Sigmoid colon (tissue), 6 donors: ENCODE measurements at regions not wholly inside any gene's neighbourhood (a gene's known extent, or its start where the extent isn't known, plus 50 kb on each side); places are given as distances from the start of the nearest gene placed in this dataset.

Experiments used
- DNase-seq: peaks from one replicate; pipeline ENCODE4 v3.0.0-alpha.2; 2019
- H3K27ac ChIP-seq, 4 donors: fragments of 200-600 bp; sonication (generic); one replicate each; pipeline ENCODE4 v1.5.1; 2016 to 2019; ENCODE audit warnings: mild to moderate bottlenecking in 1 of 4
- H3K27me3 ChIP-seq, 3 donors: fragments of 200-600 bp; sonication (generic); one replicate each; pipeline ENCODE4 v1.5.1; 2019; ENCODE audit warnings: mild to moderate bottlenecking in 1 of 3
- H3K36me3 ChIP-seq, 4 donors: fragments of 200-600 bp; sonication (generic); one replicate each; pipeline ENCODE4 v1.5.1; 2016 to 2019
- H3K4me1 ChIP-seq, 4 donors: fragments of 200-600 bp; sonication (generic); one replicate each; pipeline ENCODE4 v1.5.1; 2017 to 2019
- H3K4me3 ChIP-seq, 4 donors: fragments of 200-600 bp; sonication (generic); one replicate each; pipeline ENCODE4 v1.5.1; 2017 to 2019; ENCODE audit warnings: mild to moderate bottlenecking in 2 of 4, moderate library complexity in 1 of 4
- H3K9me3 ChIP-seq, 4 donors: fragments of 200-600 bp in 3 of 4; sonication (generic) in 3 of 4; one replicate each; pipeline versions ENCODE4 v1.5.1 to v1.6.1; 2013 to 2019
- CTCF ChIP-seq, 4 experiments: fragments of 450-650 bp in 3 of 4; fragments of 200-600 bp in 1 of 4; IDR thresholded peaks; one replicate each; pipeline ENCODE4 v1.5.1; 2016 to 2019; ENCODE audit warnings: antibody characterized with exemption in 4 of 4, mild to moderate bottlenecking in 3 of 4, moderate library complexity in 2 of 4
- EP300 ChIP-seq, 4 donors: sonication (generic); formaldehyde crosslinking; IDR thresholded peaks; one replicate each; pipeline ENCODE4 v1.6.1; 2017; ENCODE audit warnings: antibody characterized with exemption in 4 of 4
- POLR2A ChIP-seq, 2 donors: fragments of 450-650 bp; IDR thresholded peaks; one replicate each; pipeline ENCODE4 v1.6.1; 2016; ENCODE audit warnings: antibody characterized with exemption in 2 of 2, mild to moderate bottlenecking in 2 of 2, moderate library complexity in 2 of 2
- POLR2AphosphoS5 ChIP-seq, 4 donors: sonication (generic); formaldehyde crosslinking; IDR thresholded peaks; one replicate each; pipeline ENCODE4 v1.6.1; 2017; ENCODE audit warnings: antibody characterized with exemption in 4 of 4
- WGBS, 2 donors: extraction: QIAGEN DNeasy Blood & Tissue Kit; methylation state at CpG; one replicate each; pipeline ENCODE4 v1.1.7; 2013; 5-methylcytosine and 5-hydroxymethylcytosine counted together
- intact Hi-C: fragments of 100-400 bp; cut with DNase I; formaldehyde crosslinking; loops from one replicate; pipeline ENCODE4 v1.15.1; 2023
- donor health status: healthy with polysubstance abuse.
- donor health status: healthy.

GRCh38 chr12:116461060-116461459 lies 98.1 kb upstream of the MAP1LC3B2 start:
- intact Hi-C loops: no loop called here
- 97 to 98% methylated on average over 6 of the region's 6 CpGs for WGBS, 2 donors
- no peak overlapping the region for H3K4me3 ChIP-seq
- TF ChIP-seq CTCF (IDR thresholded peaks at IDR 0.05): no peak
- no peak for TF ChIP-seq POLR2AphosphoS5 (IDR thresholded peaks at IDR 0.05)
- TF ChIP-seq POLR2A (IDR thresholded peaks at IDR 0.05): no peak
- TF ChIP-seq EP300 (IDR thresholded peaks at IDR 0.05): no peak
- H3K27ac ChIP-seq: no peak overlapping the region
- no peaks in the 10 kb centered on the region for H3K27me3 ChIP-seq
- H3K9me3 ChIP-seq: no peaks in the 10 kb centered on the region
- H3K36me3 ChIP-seq: no peaks in the 10 kb centered on the region
- DNase-seq: no peak
- peaks cover 0 to 24% (median 20%) of the 10 kb centered on the region in 4 donors for H3K4me1 ChIP-seq

GRCh38 chr12:116463366-116463765 lies 95.8 kb upstream of the MAP1LC3B2 start:
- TF ChIP-seq EP300 (IDR thresholded peaks at IDR 0.05): no peak
- no peak for TF ChIP-seq CTCF (IDR thresholded peaks at IDR 0.05)
- TF ChIP-seq POLR2AphosphoS5 (IDR thresholded peaks at IDR 0.05): no peak
- TF ChIP-seq POLR2A (IDR thresholded peaks at IDR 0.05): no peak
- no peak overlapping the region for H3K27ac ChIP-seq
- no peaks in the 10 kb centered on the region for H3K9me3 ChIP-seq
- intact Hi-C loops: no loop called here
- WGBS, 2 donors: 97 to 98% methylated on average over 1 of the region's 1 CpG
- H3K4me1 ChIP-seq: peaks cover 0 to 11% (median 11%) of the 10 kb centered on the region in 4 donors
- H3K36me3 ChIP-seq: no peaks in the 10 kb centered on the region
- DNase-seq: no peak
- H3K27me3 ChIP-seq: no peaks in the 10 kb centered on the region
- H3K4me3 ChIP-seq: no peak overlapping the region

- peaks cover 0 to 3% (median 2%) of the 10 kb centered on the region in 4 donors for H3K4me1 ChIP-seq
- WGBS, 2 donors: 92 to 93% methylated on average over 3 of the region's 3 CpGs
- H3K4me3 ChIP-seq: no peak overlapping the region
- H3K27me3 ChIP-seq: no peaks in the 10 kb centered on the region
- no peaks in the 10 kb centered on the region for H3K9me3 ChIP-seq
- intact Hi-C loops: no loop called here
- no peak for DNase-seq
- no peak overlapping the region for H3K27ac ChIP-seq
- TF ChIP-seq EP300 (IDR thresholded peaks at IDR 0.05) (no peak), POLR2A (IDR thresholded peaks at IDR 0.05) (no peak), CTCF (IDR thresholded peaks at IDR 0.05) (no peak), POLR2AphosphoS5 (IDR thresholded peaks at IDR 0.05) (no peak)
- H3K36me3 ChIP-seq: no peaks in the 10 kb centered on the region
Measured at GRCh38 chr12:116465407-116465806, 93.8 kb upstream of the MAP1LC3B2 start.

- Histone ChIP-seq H3K27ac (no peak overlapping the region), H3K4me1 (no peaks in the 10 kb centered on the region), H3K27me3 (no peaks in the 10 kb centered on the region), H3K9me3 (no peaks in the 10 kb centered on the region), H3K4me3 (no peak overlapping the region), H3K36me3 (no peaks in the 10 kb centered on the region)
- TF ChIP-seq POLR2A (IDR thresholded peaks at IDR 0.05) (no peak), POLR2AphosphoS5 (IDR thresholded peaks at IDR 0.05) (no peak), EP300 (IDR thresholded peaks at IDR 0.05) (no peak), CTCF (IDR thresholded peaks at IDR 0.05) (no peak)
- intact Hi-C loops: no loop called here
- WGBS, 2 donors: 72 to 74% methylated on average over 4 of the region's 4 CpGs
- no peak for DNase-seq
Measured at GRCh38 chr12:116465856-116466255, 93.3 kb upstream of the MAP1LC3B2 start.

- H3K27ac ChIP-seq: no peak overlapping the region
- TF ChIP-seq POLR2AphosphoS5 (IDR thresholded peaks at IDR 0.05) (no peak), EP300 (IDR thresholded peaks at IDR 0.05) (no peak), POLR2A (IDR thresholded peaks at IDR 0.05) (no peak), CTCF (IDR thresholded peaks at IDR 0.05) (no peak)
- 77 to 85% methylated on average over 3 of the region's 3 CpGs for WGBS, 2 donors
- no peaks in the 10 kb centered on the region for H3K27me3 ChIP-seq
- intact Hi-C loops: no loop called here
- no peak overlapping the region for H3K4me3 ChIP-seq
- no peaks in the 10 kb centered on the region for H3K4me1 ChIP-seq
- H3K36me3 ChIP-seq: no peaks in the 10 kb centered on the region
- DNase-seq: no peak
- no peaks in the 10 kb centered on the region for H3K9me3 ChIP-seq
Measured at GRCh38 chr12:116466536-116466935, 92.6 kb upstream of the MAP1LC3B2 start.
